B cell (primary cell): ENCODE measurements at regions not wholly inside any gene's neighbourhood (a gene's known extent, or its start where the extent isn't known, plus 50 kb on each side); places are given as distances from the start of the nearest gene placed in this dataset.

ENCODE experiments used
- CTCF ChIP-seq: fragments of 200-600 bp; IDR thresholded peaks from one replicate; pipeline ENCODE4 v1.8.0; 2022; ENCODE audit warnings: antibody characterized with exemption, mild to moderate bottlenecking
- EZH2 ChIP-seq: IDR thresholded peaks from 2 replicates; pipeline ENCODE4 v1.6.1; 2012; ENCODE audit warnings: borderline replicate concordance, low read depth, mild to moderate bottlenecking, moderate library complexity, low read length; ENCODE audit not compliant: insufficient read depth, poor library complexity, severe bottlenecking

GRCh38 chr15:39364721-39365120 is 216.2 kb upstream of the THBS1 start:
- TF ChIP-seq CTCF (no peak), EZH2 (no peak)
